22Rv1 (cell line): ENCODE measurements at regions not wholly inside any gene's neighbourhood (a gene's known extent, or its start where the extent isn't known, plus 50 kb on each side); places are given as distances from the start of the nearest gene placed in this dataset.
"Not testable (repeated sequence)": the region's sequence is repeated elsewhere in the genome, so short reads cannot be mapped to it uniquely, and the experiment has no call there.

Experiments used
- H3K27ac ChIP-seq: fragments of 450-650 bp; 2 replicates; pipeline ENCODE4 v1.5.1; 2017
- ZFX ChIP-seq: fragments of 450-650 bp; IDR thresholded peaks from 2 replicates; pipeline ENCODE4 v1.6.1; 2017; ENCODE audit warnings: antibody characterized with exemption, borderline replicate concordance
- TF ChIP-seq, protein P1 (sequence below): fragments of 450-650 bp; IDR thresholded peaks from 2 replicates; pipeline ENCODE4 v1.5.1; 2017; ENCODE audit warnings: mild to moderate bottlenecking

DNA sequence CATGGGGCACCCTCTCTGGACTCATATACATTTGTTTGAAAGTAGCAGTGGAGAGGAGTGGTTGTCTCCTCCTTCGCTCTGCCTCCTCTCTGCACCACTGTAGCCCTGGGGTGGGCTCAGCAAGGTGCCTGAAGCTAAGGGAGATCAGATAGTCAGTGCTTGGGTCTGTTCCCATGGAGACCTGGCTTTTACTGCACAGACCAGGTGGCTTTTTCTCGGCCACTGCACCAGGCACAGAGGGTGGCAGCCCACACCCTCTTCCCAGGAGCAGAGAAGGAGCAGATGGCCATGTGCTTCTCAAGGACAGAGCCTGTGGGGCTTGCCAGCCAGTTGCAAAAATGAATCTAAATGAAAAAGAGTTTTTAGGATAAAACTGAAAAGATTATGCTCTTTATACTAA, 123.4 kb upstream of the KCNK1 start:
- no peak overlapping the region for H3K27ac ChIP-seq
- TF ChIP-seq, protein P1, sequence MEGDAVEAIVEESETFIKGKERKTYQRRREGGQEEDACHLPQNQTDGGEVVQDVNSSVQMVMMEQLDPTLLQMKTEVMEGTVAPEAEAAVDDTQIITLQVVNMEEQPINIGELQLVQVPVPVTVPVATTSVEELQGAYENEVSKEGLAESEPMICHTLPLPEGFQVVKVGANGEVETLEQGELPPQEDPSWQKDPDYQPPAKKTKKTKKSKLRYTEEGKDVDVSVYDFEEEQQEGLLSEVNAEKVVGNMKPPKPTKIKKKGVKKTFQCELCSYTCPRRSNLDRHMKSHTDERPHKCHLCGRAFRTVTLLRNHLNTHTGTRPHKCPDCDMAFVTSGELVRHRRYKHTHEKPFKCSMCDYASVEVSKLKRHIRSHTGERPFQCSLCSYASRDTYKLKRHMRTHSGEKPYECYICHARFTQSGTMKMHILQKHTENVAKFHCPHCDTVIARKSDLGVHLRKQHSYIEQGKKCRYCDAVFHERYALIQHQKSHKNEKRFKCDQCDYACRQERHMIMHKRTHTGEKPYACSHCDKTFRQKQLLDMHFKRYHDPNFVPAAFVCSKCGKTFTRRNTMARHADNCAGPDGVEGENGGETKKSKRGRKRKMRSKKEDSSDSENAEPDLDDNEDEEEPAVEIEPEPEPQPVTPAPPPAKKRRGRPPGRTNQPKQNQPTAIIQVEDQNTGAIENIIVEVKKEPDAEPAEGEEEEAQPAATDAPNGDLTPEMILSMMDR: no peak
- TF ChIP-seq ZFX: no peak

DNA sequence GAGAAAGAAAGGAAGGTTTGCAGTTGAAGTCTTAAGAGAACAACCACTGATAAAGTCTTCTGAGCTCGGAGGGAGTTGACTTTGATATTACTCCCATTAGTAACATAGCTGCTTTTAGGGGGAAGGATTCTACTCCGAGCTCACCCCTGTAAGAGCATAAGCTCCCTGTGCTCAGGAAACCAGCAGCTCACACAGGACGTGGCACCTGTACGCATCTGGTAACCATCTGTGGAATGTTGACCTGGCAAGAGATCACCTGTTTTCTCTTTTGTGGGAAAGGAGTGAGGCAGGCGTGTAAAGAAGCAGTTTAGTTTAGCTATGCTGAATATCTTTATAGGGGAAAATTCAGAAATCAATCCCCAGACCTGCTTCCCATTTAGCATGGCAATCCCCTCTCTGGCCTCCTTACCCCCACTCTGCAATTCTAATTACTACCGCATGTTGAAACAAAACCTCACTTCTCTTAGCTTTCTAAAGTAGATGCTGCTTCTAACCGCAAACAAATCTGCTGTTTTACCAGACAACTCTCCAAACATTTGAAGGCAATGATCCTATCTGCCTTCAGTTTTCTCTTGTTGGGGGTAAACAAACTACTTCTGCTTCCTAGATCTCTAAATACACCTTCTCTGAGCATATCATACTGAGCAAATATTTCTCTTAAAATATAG, 121.8 kb upstream of the KCNK1 start:
- H3K27ac ChIP-seq: no peak overlapping the region
- TF ChIP-seq ZFX: no peak
- TF ChIP-seq, protein P1: no peak

- no peak overlapping the region for H3K27ac ChIP-seq
- no peak for TF ChIP-seq ZFX
- TF ChIP-seq, protein P1: no peak
Observed at GRCh38 chr1:233496993-233497392, 116.9 kb upstream of the KCNK1 start.

GRCh38 chr1:233497679-233498078, 116.2 kb upstream of the KCNK1 start:
- TF ChIP-seq ZFX: no peak
- TF ChIP-seq, protein P1: no peak
- no peak overlapping the region for H3K27ac ChIP-seq

GRCh38 chr1:233500106-233500505, 113.8 kb upstream of the KCNK1 start:
- no peak for TF ChIP-seq ZFX
- TF ChIP-seq, protein P1: no peak
- H3K27ac ChIP-seq: no peak overlapping the region

DNA sequence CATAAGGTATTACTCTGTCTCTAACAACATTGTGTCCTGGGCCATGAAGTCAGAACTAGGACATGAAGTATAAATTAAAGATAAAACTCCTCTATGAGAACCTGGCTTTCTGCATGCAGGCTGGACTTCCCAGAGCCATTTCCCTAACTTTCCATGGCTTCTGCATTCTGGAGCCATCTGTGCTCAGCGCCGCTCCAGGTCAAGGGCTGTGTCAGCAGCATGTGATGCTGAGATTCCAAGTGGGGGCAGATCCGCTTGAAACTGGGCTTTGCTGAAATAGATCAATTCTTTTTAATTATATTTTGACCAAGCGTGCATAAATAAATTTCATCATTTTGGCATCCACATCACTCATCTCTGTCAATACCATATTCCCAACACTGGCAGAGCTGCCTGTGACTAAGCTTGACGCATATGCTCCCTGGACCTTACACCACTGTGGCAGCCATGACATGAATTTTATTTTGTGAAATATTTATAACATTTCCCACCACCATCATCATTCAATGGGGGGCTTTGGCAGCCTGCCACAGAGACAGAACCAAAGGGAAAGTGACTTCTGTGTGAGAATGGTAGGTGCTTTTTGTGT, 110.4 kb upstream of the KCNK1 start:
- TF ChIP-seq, protein P1: no peak
- TF ChIP-seq ZFX: no peak
- H3K27ac ChIP-seq: no peak overlapping the region

DNA sequence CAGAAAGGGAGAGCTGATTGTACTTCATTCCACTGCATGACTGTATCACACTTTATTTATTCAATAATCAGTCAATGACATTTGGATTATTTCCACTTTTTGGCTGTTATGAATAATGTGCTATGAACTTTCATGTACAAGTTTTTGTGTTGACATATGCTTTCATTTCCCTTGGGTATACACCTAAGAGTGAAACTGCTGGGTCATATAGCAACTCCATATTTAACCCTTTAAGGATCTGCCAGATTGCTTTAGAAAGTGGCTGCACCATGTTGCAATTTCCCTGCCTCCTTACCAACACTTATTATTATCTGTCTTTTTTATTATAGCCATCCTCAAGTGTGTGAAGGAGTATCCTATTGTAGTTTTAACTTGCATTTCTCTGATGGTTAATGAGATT, 108.8 kb upstream of the KCNK1 start:
- H3K27ac ChIP-seq: no peak overlapping the region
- TF ChIP-seq ZFX: no peak
- TF ChIP-seq, protein P1: no peak

GRCh38 chr1:233505889-233506288, 108.0 kb upstream of the KCNK1 start:
- not testable (repeated sequence) for H3K27ac ChIP-seq
